B cell (primary cell): ENCODE measurements at regions not wholly inside any gene's neighbourhood (a gene's known extent, or its start where the extent isn't known, plus 50 kb on each side); places are given as distances from the start of the nearest gene placed in this dataset.

Experiments used
- ATAC-seq: fragments of 200-7000 bp; cut with Tn5 transposase; one replicate; pipeline ENCODE4 v1.10.0; 2021; ENCODE audit warnings: low read depth, mild to moderate bottlenecking, moderate number of reproducible peaks, moderate library complexity
- CTCF ChIA-PET: fragments of 350-600 bp; sonication (Branson Sonifier 250); formaldehyde crosslinking; loops from one replicate; lab custom pipeline; 2021; ENCODE audit warnings: antibody characterized with exemption, inconsistent platforms; lab: Charles Lee
- POLR2A ChIA-PET: fragments of 350-600 bp; sonication (Branson Sonifier 250); formaldehyde crosslinking; loops from one replicate; lab custom pipeline; 2021; ENCODE audit warnings: antibody characterized with exemption; lab: Charles Lee
- DNase-seq: peaks from one replicate; pipeline ENCODE4 v3.0.0; 2013
- H2AFZ ChIP-seq: 2 replicates; pipeline ENCODE4 v1.6.1; 2012; ENCODE audit warnings: mild to moderate bottlenecking, low read depth, low read length; ENCODE audit not compliant: insufficient read depth, poor library complexity, severe bottlenecking
- H3K27ac ChIP-seq, 2 donors: 1 replicate in 1 of 2; 2 replicates in 1 of 2; pipeline ENCODE4 v1.5.1; 2012 to 2013; ENCODE audit warnings: low read length in 2 of 2, mild to moderate bottlenecking in 2 of 2, moderate library complexity in 1 of 2
- H3K27me3 ChIP-seq, 4 experiments: fragments of 200-600 bp in 1 of 4; sonication (generic) in 1 of 4; replicated peaks in 1 of 4; 1 replicate in 2 of 4; 2 replicates in 2 of 4; pipeline versions ENCODE4 v1.6.1 to v1.7.0; 2013 to 2016; ENCODE audit warnings: low read length in 3 of 4, mild to moderate bottlenecking in 2 of 4, mixed read lengths in 1 of 4, moderate library complexity in 1 of 4; ENCODE audit not compliant: insufficient read depth in 4 of 4, control insufficient read depth in 3 of 4; ENCODE audit errors: control extremely low read depth in 1 of 4
- H3K36me3 ChIP-seq, 2 experiments: replicated peaks in 1 of 2; 1 replicate in 1 of 2; 2 replicates in 1 of 2; pipeline versions ENCODE4 v1.6.1 to v1.7.1; 2013; ENCODE audit warnings: low read length in 1 of 2; ENCODE audit not compliant: insufficient read depth in 2 of 2, control insufficient read depth in 1 of 2; ENCODE audit errors: control extremely low read depth in 1 of 2, extremely low read depth in 1 of 2
- H3K4me1 ChIP-seq, 2 donors: fragments of 200-600 bp in 1 of 2; sonication (generic) in 1 of 2; 1 replicate in 1 of 2; 2 replicates in 1 of 2; pipeline versions ENCODE4 v1.5.1 to v1.6.1; 2013 to 2017; ENCODE audit warnings: low read length in 2 of 2; ENCODE audit not compliant: control insufficient read depth in 2 of 2, insufficient read depth in 2 of 2
- H3K4me2 ChIP-seq: replicated peaks from 2 replicates; pipeline ENCODE3; 2012; ENCODE audit warnings: mild to moderate bottlenecking, low read depth, low read length; ENCODE audit not compliant: poor library complexity, severe bottlenecking
- H3K4me3 ChIP-seq, 5 experiments: fragments of 200-600 bp in 1 of 5; sonication (generic) in 1 of 5; 1 replicate in 3 of 5; 2 replicates in 2 of 5; pipeline versions ENCODE4 v1.5.1 to v1.7.0; 2011 to 2016; ENCODE audit warnings: low read length in 4 of 5, mild to moderate bottlenecking in 4 of 5, low read depth in 2 of 5, control low read depth in 1 of 5, moderate library complexity in 1 of 5; ENCODE audit not compliant: insufficient read depth in 1 of 5; ENCODE audit errors: control extremely low read depth in 1 of 5, extremely low read depth in 1 of 5
- H3K79me2 ChIP-seq: fragments of 200-600 bp; sonication (generic); one replicate; pipeline ENCODE4 v1.6.0; 2016; ENCODE audit warnings: low read length; ENCODE audit not compliant: control insufficient read depth, insufficient read depth
- H3K9ac ChIP-seq: fragments of 200-600 bp; sonication (generic); 2 replicates; pipeline ENCODE4 v1.6.1; 2017; ENCODE audit warnings: mild to moderate bottlenecking, low read length, moderate library complexity
- H3K9me3 ChIP-seq, 3 donors: one replicate each; pipeline versions ENCODE4 v1.6.1 to v1.7.1; 2013; ENCODE audit warnings: low read length in 2 of 3; ENCODE audit not compliant: control insufficient read depth in 2 of 3, insufficient read depth in 1 of 3; ENCODE audit errors: control extremely low read depth in 1 of 3
- H4K20me1 ChIP-seq: 2 replicates; pipeline ENCODE4 v1.6.0; 2012; ENCODE audit warnings: mild to moderate bottlenecking, low read length; ENCODE audit not compliant: insufficient read depth, control insufficient read depth, poor library complexity, severe bottlenecking
- H3K27ac Mint-ChIP-seq: one replicate; pipeline ENCODE4 v1.8.0; 2021; ENCODE audit warnings: mixed read lengths
- H3K27me3 Mint-ChIP-seq: one replicate; pipeline ENCODE4 v1.8.0; 2021; ENCODE audit warnings: mixed read lengths
- H3K4me1 Mint-ChIP-seq: one replicate; pipeline ENCODE4 v1.8.0; 2021; ENCODE audit warnings: mixed read lengths
- H3K4me3 Mint-ChIP-seq: one replicate; pipeline ENCODE4 v1.8.0; 2021; ENCODE audit warnings: mixed read lengths
- H3K9me3 Mint-ChIP-seq: one replicate; pipeline ENCODE4 v1.8.0; 2022; ENCODE audit warnings: mixed read lengths; ENCODE audit not compliant: insufficient read depth
- EZH2 ChIP-seq: IDR thresholded peaks from 2 replicates; pipeline ENCODE4 v1.6.1; 2012; ENCODE audit warnings: borderline replicate concordance, low read depth, mild to moderate bottlenecking, moderate library complexity, low read length; ENCODE audit not compliant: insufficient read depth, poor library complexity, severe bottlenecking
- WGBS: methylation state at CpG from one replicate; pipeline ENCODE4 v1.1.5; 2013; ENCODE audit warnings: missing lambda C conversion rate; ENCODE audit not compliant: insufficient coverage; 5-methylcytosine and 5-hydroxymethylcytosine counted together
- intact Hi-C: fragments of 100-400 bp; cut with micrococcal nuclease; formaldehyde crosslinking; loops from one replicate; pipeline ENCODE4 v1.10.0; 2022
- TF ChIP-seq, protein P1 (sequence below): fragments of 200-600 bp; IDR thresholded peaks from one replicate; pipeline ENCODE4 v1.8.0; 2022; ENCODE audit warnings: antibody characterized with exemption, mild to moderate bottlenecking

DNA sequence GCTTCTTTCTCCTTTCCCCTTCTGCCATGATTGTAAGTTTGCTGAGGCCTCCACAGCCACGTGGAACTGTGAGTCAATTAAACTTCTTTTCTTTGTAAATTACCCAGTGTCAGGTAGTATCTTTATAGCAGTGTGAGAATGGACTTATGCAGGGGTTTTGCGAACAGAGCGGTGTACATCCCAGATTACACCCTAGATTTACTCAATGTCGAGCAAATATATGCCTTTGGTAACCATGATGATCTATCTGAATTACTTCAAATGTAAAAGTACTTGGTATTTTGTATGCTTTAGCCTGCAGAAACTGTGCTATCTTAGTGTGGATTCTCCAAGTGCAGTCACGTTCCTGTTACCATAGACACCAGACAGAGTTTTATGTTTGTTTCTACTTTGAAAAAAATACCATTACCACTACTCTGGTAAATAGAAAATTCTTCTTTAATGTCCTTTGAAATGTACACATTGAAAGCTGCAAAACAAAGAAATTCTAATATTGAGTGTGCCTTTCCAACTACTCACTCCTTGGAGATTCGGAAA is 510.4 kb upstream of the ARGLU1 start:
- POLR2A ChIA-PET: no interaction called here
- no CpG with 5 or more reads among the region's 6 CpGs for WGBS
- H4K20me1 ChIP-seq: no peaks in the 10 kb centered on the region
- H3K4me3 ChIP-seq: no peak overlapping the region
- peaks cover 0 to 10% (median 0%) of the 10 kb centered on the region in 3 donors for H3K9me3 ChIP-seq
- no peak for ATAC-seq
- intact Hi-C loops: no loop called here
- Mint-ChIP-seq H3K27me3 (no peaks in the 10 kb centered on the region), H3K27ac (no peak overlapping the region), H3K4me3 (no peak overlapping the region), H3K4me1 (no peaks in the 10 kb centered on the region), H3K9me3 (peaks cover 2% of the 10 kb centered on the region)
- H3K4me1 ChIP-seq: no peaks in the 10 kb centered on the region
- H3K36me3 ChIP-seq: no peaks in the 10 kb centered on the region
- no peak for DNase-seq
- H2AFZ ChIP-seq: no peak overlapping the region
- H3K79me2 ChIP-seq: no peaks in the 10 kb centered on the region
- no peak overlapping the region for H3K27ac ChIP-seq
- CTCF ChIA-PET: no interaction called here
- no peaks in the 10 kb centered on the region for H3K27me3 ChIP-seq
- no peak overlapping the region for H3K4me2 ChIP-seq
- no peak overlapping the region for H3K9ac ChIP-seq
- TF ChIP-seq, protein P1, sequence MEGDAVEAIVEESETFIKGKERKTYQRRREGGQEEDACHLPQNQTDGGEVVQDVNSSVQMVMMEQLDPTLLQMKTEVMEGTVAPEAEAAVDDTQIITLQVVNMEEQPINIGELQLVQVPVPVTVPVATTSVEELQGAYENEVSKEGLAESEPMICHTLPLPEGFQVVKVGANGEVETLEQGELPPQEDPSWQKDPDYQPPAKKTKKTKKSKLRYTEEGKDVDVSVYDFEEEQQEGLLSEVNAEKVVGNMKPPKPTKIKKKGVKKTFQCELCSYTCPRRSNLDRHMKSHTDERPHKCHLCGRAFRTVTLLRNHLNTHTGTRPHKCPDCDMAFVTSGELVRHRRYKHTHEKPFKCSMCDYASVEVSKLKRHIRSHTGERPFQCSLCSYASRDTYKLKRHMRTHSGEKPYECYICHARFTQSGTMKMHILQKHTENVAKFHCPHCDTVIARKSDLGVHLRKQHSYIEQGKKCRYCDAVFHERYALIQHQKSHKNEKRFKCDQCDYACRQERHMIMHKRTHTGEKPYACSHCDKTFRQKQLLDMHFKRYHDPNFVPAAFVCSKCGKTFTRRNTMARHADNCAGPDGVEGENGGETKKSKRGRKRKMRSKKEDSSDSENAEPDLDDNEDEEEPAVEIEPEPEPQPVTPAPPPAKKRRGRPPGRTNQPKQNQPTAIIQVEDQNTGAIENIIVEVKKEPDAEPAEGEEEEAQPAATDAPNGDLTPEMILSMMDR: no peak
- no peak for TF ChIP-seq EZH2

DNA sequence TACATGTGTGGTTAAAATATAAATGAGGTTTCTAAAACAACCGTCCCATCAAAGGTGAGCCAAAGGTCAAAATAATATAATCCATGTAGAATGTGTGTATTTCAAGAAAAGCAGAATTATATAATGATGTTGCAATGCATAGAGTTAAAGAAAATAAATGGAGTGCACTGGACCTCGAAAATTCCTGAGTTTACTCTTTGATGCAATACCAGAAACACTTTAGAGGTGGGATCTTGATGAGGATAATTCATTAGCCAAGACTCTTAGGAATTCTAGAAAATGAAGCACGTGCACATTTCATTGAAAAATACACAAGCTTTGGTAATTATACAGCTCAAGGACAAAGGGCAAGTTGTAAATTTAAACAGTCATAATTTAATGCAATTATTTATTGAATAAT is 508.9 kb upstream of the ARGLU1 start:
- no peak for TF ChIP-seq EZH2
- TF ChIP-seq, protein P1: no peak
- Histone ChIP-seq H3K27me3 (no peaks in the 10 kb centered on the region), H3K4me3 (no peak overlapping the region), H3K36me3 (no peaks in the 10 kb centered on the region), H3K4me1 (no peaks in the 10 kb centered on the region), H4K20me1 (no peaks in the 10 kb centered on the region), H3K9me3 (peaks cover 0 to 10% (median 0%) of the 10 kb centered on the region in 3 donors), H2AFZ (no peak overlapping the region), H3K9ac (no peak overlapping the region), H3K4me2 (no peak overlapping the region), H3K27ac (no peak overlapping the region), H3K79me2 (no peaks in the 10 kb centered on the region)
- Mint-ChIP-seq H3K9me3 (peaks cover 5% of the 10 kb centered on the region), H3K27ac (no peak overlapping the region), H3K27me3 (no peaks in the 10 kb centered on the region), H3K4me1 (no peaks in the 10 kb centered on the region), H3K4me3 (no peak overlapping the region)
- no CpG with 5 or more reads among the region's 3 CpGs for WGBS
- POLR2A ChIA-PET: no interaction called here
- ATAC-seq (no peak), DNase-seq (no peak)
- CTCF ChIA-PET: no interaction called here
- intact Hi-C loops: no loop called here
